Natural killer cell (primary cell): ENCODE measurements at regions not wholly inside any gene's neighbourhood (a gene's known extent, or its start where the extent isn't known, plus 50 kb on each side); places are given as distances from the start of the nearest gene placed in this dataset.

ENCODE experiments used
- ATAC-seq, 3 donors: fragments of 150-1000 bp in 2 of 3; fragments of 200-7000 bp in 1 of 3; cut with Tn5 transposase; 1 replicate in 1 of 3; 2 replicates in 2 of 3; pipeline ENCODE4 v1.10.0; 2021; ENCODE audit warnings: mild to moderate bottlenecking in 2 of 3, moderate library complexity in 2 of 3
- DNase-seq, 2 donors: peaks; one replicate each; pipeline versions ENCODE4 v3.0.0 to v3.0.0-alpha.2; 2013 to 2021; ENCODE audit warnings: mixed read lengths in 1 of 2
- H3K27ac ChIP-seq: one replicate; pipeline ENCODE4 v1.5.1; 2013; ENCODE audit warnings: mild to moderate bottlenecking, low read length
- H3K27me3 ChIP-seq: one replicate; pipeline ENCODE4 v1.6.1; 2013; ENCODE audit warnings: low read length; ENCODE audit not compliant: control insufficient read depth, insufficient read depth
- H3K36me3 ChIP-seq: one replicate; pipeline ENCODE4 v1.6.1; 2013; ENCODE audit warnings: low read length; ENCODE audit not compliant: control insufficient read depth, insufficient read depth
- H3K4me1 ChIP-seq: one replicate; pipeline ENCODE4 v1.6.1; 2013; ENCODE audit warnings: low read length; ENCODE audit not compliant: control insufficient read depth, insufficient read depth
- H3K4me3 ChIP-seq: one replicate; pipeline ENCODE4 v1.5.1; 2013; ENCODE audit warnings: low read length
- H3K9me3 ChIP-seq: one replicate; pipeline ENCODE4 v1.6.1; 2013; ENCODE audit warnings: low read length; ENCODE audit not compliant: control insufficient read depth, insufficient read depth
- H3K27ac Mint-ChIP-seq, 2 donors: one replicate each; pipeline ENCODE4 v1.8.0; 2022; ENCODE audit warnings: mild to moderate bottlenecking in 2 of 2, mixed read lengths in 2 of 2, moderate library complexity in 1 of 2
- H3K27me3 Mint-ChIP-seq, 2 donors: one replicate each; pipeline ENCODE4 v1.8.0; 2022; ENCODE audit warnings: low read depth in 2 of 2, mixed read lengths in 2 of 2
- H3K36me3 Mint-ChIP-seq: one replicate; pipeline ENCODE4 v1.8.0; 2022; ENCODE audit warnings: mixed read lengths
- H3K4me1 Mint-ChIP-seq, 2 donors: one replicate each; pipeline ENCODE4 v1.8.0; 2022; ENCODE audit warnings: mixed read lengths in 2 of 2
- H3K4me3 Mint-ChIP-seq: one replicate; pipeline ENCODE4 v1.8.0; 2022; ENCODE audit warnings: mild to moderate bottlenecking, moderate library complexity, mixed read lengths
- H3K9me3 Mint-ChIP-seq, 2 donors: one replicate each; pipeline ENCODE4 v1.8.0; 2022; ENCODE audit warnings: mixed read lengths in 2 of 2
- CTCF ChIP-seq: fragments of 200-600 bp; IDR thresholded peaks from one replicate; pipeline ENCODE4 v1.8.0; 2022; ENCODE audit warnings: antibody characterized with exemption
- WGBS: methylation state at CpG from one replicate; pipeline ENCODE4 v1.1.7; 2013; ENCODE audit warnings: missing lambda C conversion rate; ENCODE audit not compliant: insufficient coverage; 5-methylcytosine and 5-hydroxymethylcytosine counted together
- intact Hi-C: fragments of 100-400 bp; cut with micrococcal nuclease; formaldehyde crosslinking; loops from one replicate; pipeline ENCODE4 v1.14.2; 2022

- no peak for TF ChIP-seq CTCF
Observed at GRCh38 chr4:119841361-119841760, 212.8 kb upstream of the PDE5A start.

GRCh38 chr4:119835613-119835910 lies 207.0 kb upstream of the PDE5A start:
- H3K4me3 Mint-ChIP-seq = no peak overlapping the region
- no peak for DNase-seq
- no peak overlapping the region for H3K27ac ChIP-seq

More at GRCh38 chr4:119841361-119841760, 212.8 kb upstream of the PDE5A start:
- Histone ChIP-seq H3K36me3 (no peaks in the 10 kb centered on the region), H3K4me3 (no peak overlapping the region), H3K9me3 (no peaks in the 10 kb centered on the region), H3K27ac (no peak overlapping the region), H3K27me3 (no peaks in the 10 kb centered on the region), H3K4me1 (no peaks in the 10 kb centered on the region)
- peaks cover 6 to 13% of the 10 kb centered on the region in 2 donors for H3K9me3 Mint-ChIP-seq
- H3K27ac Mint-ChIP-seq = no peak overlapping the region
- H3K4me1 Mint-ChIP-seq = no peaks in the 10 kb centered on the region
- ATAC-seq = no peak
- no peak overlapping the region for H3K4me3 Mint-ChIP-seq
- intact Hi-C loops = no loop called here
- no peaks in the 10 kb centered on the region for H3K27me3 Mint-ChIP-seq
- H3K36me3 Mint-ChIP-seq = no peaks in the 10 kb centered on the region
- no peak for DNase-seq

GRCh38 chr4:119834906-119835612 lies 206.5 kb upstream of the PDE5A start:
- Mint-ChIP-seq H3K9me3 (peaks cover 10 to 20% of the 10 kb centered on the region in 2 donors), H3K27ac (no peak overlapping the region), H3K4me1 (no peaks in the 10 kb centered on the region), H3K27me3 (no peaks in the 10 kb centered on the region), H3K4me3 (no peak overlapping the region), H3K36me3 (no peaks in the 10 kb centered on the region)
- DNase-seq (no peak), ATAC-seq (no peak)
- no peaks in the 10 kb centered on the region for H3K27me3 ChIP-seq
- intact Hi-C loops = no loop called here
- no peaks in the 10 kb centered on the region for H3K4me1 ChIP-seq
- no peak overlapping the region for H3K27ac ChIP-seq
- H3K9me3 ChIP-seq = no peaks in the 10 kb centered on the region
- H3K36me3 ChIP-seq = no peaks in the 10 kb centered on the region
- H3K4me3 ChIP-seq = no peak overlapping the region
- 60% methylated on average over 3 of the region's 3 CpGs for WGBS
- no peak for TF ChIP-seq CTCF

More at GRCh38 chr4:119835613-119835910, 207.0 kb upstream of the PDE5A start:
- H3K9me3 Mint-ChIP-seq = peaks cover 10 to 20% of the 10 kb centered on the region in 2 donors
- Histone ChIP-seq H3K4me3 (no peak overlapping the region), H3K36me3 (no peaks in the 10 kb centered on the region), H3K27me3 (no peaks in the 10 kb centered on the region), H3K9me3 (no peaks in the 10 kb centered on the region), H3K4me1 (no peaks in the 10 kb centered on the region)
- no peaks in the 10 kb centered on the region for H3K36me3 Mint-ChIP-seq
- H3K27me3 Mint-ChIP-seq = no peaks in the 10 kb centered on the region
- no peak overlapping the region for H3K27ac Mint-ChIP-seq
- ATAC-seq = no peak
- 75% methylated on average over 1 of the region's 1 CpG for WGBS
- intact Hi-C loops = no loop called here
- no peaks in the 10 kb centered on the region for H3K4me1 Mint-ChIP-seq
- no peak for TF ChIP-seq CTCF

- intact Hi-C loops = no loop called here
- no peaks in the 10 kb centered on the region for H3K4me1 ChIP-seq
- Mint-ChIP-seq H3K9me3 (peaks cover 10 to 20% of the 10 kb centered on the region in 2 donors), H3K4me3 (no peak overlapping the region), H3K27ac (no peak overlapping the region), H3K27me3 (no peaks in the 10 kb centered on the region), H3K36me3 (no peaks in the 10 kb centered on the region), H3K4me1 (no peaks in the 10 kb centered on the region)
- ATAC-seq (no peak), DNase-seq (no peak)
- no peak overlapping the region for H3K27ac ChIP-seq
- no peaks in the 10 kb centered on the region for H3K9me3 ChIP-seq
- H3K4me3 ChIP-seq = no peak overlapping the region
- WGBS = 68% methylated on average over 4 of the region's 4 CpGs
- H3K36me3 ChIP-seq = no peaks in the 10 kb centered on the region
- no peak for TF ChIP-seq CTCF
- no peaks in the 10 kb centered on the region for H3K27me3 ChIP-seq
Observed at GRCh38 chr4:119833611-119834010, 205.0 kb upstream of the PDE5A start.
